ENCODE measurements at regions not wholly inside any gene's neighbourhood (a gene's known extent, or its start where the extent isn't known, plus 50 kb on each side); places are given as distances from the start of the nearest gene placed in this dataset.

DNA sequence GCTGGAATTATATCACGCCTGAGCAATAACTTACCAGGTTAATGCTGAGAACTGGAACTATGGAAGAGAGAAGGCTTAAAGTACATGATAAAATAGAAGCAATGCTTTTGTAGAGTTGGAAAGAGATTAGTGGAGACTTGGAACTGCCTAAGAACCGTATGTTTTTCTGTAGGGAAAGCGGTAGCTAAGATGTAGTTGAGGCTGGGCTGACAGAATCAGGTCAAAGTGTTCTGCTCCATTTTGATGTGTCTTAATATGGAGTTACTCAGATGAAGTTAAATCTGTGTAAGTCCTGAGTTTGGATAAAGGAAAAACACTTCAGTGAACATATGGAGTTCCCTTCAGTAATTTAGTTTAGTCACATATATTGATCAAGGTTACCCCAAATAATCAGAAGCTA is 860.9 kb upstream of the CXADR start:
- TF ChIP-seq, protein P1, sequence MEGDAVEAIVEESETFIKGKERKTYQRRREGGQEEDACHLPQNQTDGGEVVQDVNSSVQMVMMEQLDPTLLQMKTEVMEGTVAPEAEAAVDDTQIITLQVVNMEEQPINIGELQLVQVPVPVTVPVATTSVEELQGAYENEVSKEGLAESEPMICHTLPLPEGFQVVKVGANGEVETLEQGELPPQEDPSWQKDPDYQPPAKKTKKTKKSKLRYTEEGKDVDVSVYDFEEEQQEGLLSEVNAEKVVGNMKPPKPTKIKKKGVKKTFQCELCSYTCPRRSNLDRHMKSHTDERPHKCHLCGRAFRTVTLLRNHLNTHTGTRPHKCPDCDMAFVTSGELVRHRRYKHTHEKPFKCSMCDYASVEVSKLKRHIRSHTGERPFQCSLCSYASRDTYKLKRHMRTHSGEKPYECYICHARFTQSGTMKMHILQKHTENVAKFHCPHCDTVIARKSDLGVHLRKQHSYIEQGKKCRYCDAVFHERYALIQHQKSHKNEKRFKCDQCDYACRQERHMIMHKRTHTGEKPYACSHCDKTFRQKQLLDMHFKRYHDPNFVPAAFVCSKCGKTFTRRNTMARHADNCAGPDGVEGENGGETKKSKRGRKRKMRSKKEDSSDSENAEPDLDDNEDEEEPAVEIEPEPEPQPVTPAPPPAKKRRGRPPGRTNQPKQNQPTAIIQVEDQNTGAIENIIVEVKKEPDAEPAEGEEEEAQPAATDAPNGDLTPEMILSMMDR (IDR thresholded peaks at IDR 0.05), result no peak
- intact Hi-C loops (cut with DNase I), result no loop called here
- 91 to 92% methylated on average over 3 of the region's 3 CpGs for WGBS, 2 donors
- no peak for ATAC-seq
- Histone ChIP-seq H3K9me3 (peaks cover 0 to 8% (median 0%) of the 10 kb centered on the region in 11 donors), H3K36me3 (no peaks in the 10 kb centered on the region), H3K4me3 (no peak overlapping the region), H3K4me1 (no peaks in the 10 kb centered on the region), H3K27ac (no peak overlapping the region), H3K27me3 (no peaks in the 10 kb centered on the region)
- no peak for DNase-seq

DNA sequence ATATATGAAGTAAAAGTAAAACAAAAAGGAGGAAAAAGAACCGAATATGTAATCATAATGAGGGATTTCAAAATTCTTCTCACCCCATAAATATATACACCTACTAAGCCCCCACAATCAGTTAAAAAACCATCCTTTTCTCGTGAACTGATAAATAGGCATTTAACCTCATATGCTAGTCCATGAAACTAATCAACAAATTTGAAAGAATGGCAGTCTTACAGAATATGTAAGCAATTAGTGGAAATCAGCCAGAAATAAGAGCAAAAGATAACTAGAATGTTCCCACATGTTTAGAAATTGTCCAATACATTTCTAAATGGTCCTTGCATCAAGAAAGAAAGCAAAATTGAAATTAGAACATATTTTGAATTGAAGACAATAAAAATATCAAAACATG is 849.4 kb upstream of the CXADR start:
- no peak overlapping the region for H3K27ac ChIP-seq
- no peaks in the 10 kb centered on the region for H3K27me3 ChIP-seq
- ATAC-seq, result no peak
- H3K36me3 ChIP-seq, result peaks cover 0 to 3% (median 0%) of the 10 kb centered on the region in 9 donors
- 66 to 72% methylated on average over 2 of the region's 2 CpGs for WGBS, 2 donors
- DNase-seq, result no peak
- peaks cover 0 to 20% (median 0%) of the 10 kb centered on the region in 11 donors for H3K9me3 ChIP-seq
- no peaks in the 10 kb centered on the region for H3K4me1 ChIP-seq
- H3K4me3 ChIP-seq, result no peak overlapping the region
- TF ChIP-seq, protein P1 (IDR thresholded peaks at IDR 0.05), result no peak
- intact Hi-C loops (cut with DNase I), result no loop called here

DNA sequence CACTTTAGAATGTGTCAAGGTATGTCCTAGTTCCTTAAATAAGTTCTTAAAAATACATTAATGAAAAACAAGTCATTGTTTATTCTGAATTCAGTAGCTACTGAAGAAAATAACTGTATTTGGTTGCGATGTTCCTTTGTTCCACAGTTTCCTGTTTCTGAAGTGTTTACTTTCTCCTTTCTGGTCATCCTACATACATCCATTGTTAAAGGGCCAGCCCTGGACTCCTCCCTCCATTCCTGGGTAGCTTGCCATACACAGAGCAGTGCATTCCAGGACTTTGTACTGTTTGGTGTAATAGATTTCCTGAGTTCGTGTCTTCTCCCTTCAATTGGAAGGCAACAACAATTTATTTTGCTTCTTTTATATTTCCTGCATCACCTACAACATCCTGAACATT is 845.4 kb upstream of the CXADR start:
- no peak for ATAC-seq
- H3K27ac ChIP-seq, result no peak overlapping the region
- H3K9me3 ChIP-seq, result peaks cover 0 to 23% (median 0%) of the 10 kb centered on the region in 11 donors
- H3K27me3 ChIP-seq, result no peaks in the 10 kb centered on the region
- WGBS, 2 donors, result 67 to 73% methylated on average over 2 of the region's 2 CpGs
- intact Hi-C loops (cut with DNase I), result no loop called here
- H3K4me3 ChIP-seq, result no peak overlapping the region
- no peaks in the 10 kb centered on the region for H3K36me3 ChIP-seq
- no peak for DNase-seq
- H3K4me1 ChIP-seq, result no peaks in the 10 kb centered on the region
- TF ChIP-seq, protein P1 (IDR thresholded peaks at IDR 0.05), result no peak

DNA sequence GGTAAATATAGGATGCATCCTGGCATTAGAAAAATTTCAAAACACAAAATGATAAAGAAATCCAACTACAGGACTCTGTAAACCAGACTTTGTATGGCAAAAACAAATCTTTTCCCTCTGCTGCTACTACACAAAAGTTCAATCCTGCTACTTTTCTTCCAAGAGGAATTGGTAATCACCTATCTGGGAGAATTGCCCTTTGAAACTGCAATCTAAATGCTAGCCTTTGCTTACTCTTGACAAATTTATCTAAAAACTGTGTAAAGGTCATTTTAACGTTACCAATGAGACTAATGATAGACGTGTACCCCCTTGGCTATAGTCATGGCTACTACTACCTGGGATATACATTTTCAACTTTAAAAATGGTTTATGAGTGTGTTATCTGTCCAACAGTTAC is 837.9 kb upstream of the CXADR start:
- H3K4me1 ChIP-seq, result peaks cover 0 to 6% (median 0%) of the 10 kb centered on the region in 9 donors
- no peak overlapping the region for H3K27ac ChIP-seq
- no peaks in the 10 kb centered on the region for H3K36me3 ChIP-seq
- ATAC-seq (no peak), DNase-seq (no peak)
- 88 to 92% methylated on average over 2 of the region's 2 CpGs for WGBS, 2 donors
- no peaks in the 10 kb centered on the region for H3K27me3 ChIP-seq
- TF ChIP-seq, protein P1 (IDR thresholded peaks at IDR 0.05), result no peak
- peaks cover 0 to 4% (median 0%) of the 10 kb centered on the region in 11 donors for H3K9me3 ChIP-seq
- intact Hi-C loops (cut with DNase I), result no loop called here
- H3K4me3 ChIP-seq, result no peak overlapping the region
